ENCODE measurements at regions not wholly inside any gene's neighbourhood (a gene's known extent, or its start where the extent isn't known, plus 50 kb on each side); places are given as distances from the start of the nearest gene placed in this dataset.

GRCh38 chr5:8695902-8696845 is 827.2 kb downstream of the MTRR start:
- TF ChIP-seq POLR2AphosphoS5 (IDR thresholded peaks at IDR 0.05; ENCODE audit: low read depth, low read length) (no peak), TAF1 (IDR thresholded peaks at IDR 0.05; ENCODE audit: borderline replicate concordance, insufficient read depth, low read length) (no peak), REST (IDR thresholded peaks at IDR 0.05; ENCODE audit: insufficient read depth in 1 of 2, low read depth in 2 of 2, low read length in 2 of 2) (no peak), SIN3A (IDR thresholded peaks at IDR 0.05; ENCODE audit: borderline replicate concordance, insufficient read depth, low read length) (no peak), FOXP2 (optimal IDR thresholded peaks at IDR 0.05; ENCODE audit: borderline replicate concordance, extremely low read depth, extremely low read length, insufficient read depth) (no peak)

All from PFSK-1 (cell line).